Esophagus muscularis mucosa (tissue), 4 donors: ENCODE measurements at regions not wholly inside any gene's neighbourhood (a gene's known extent, or its start where the extent isn't known, plus 50 kb on each side); places are given as distances from the start of the nearest gene placed in this dataset.

Experiments used
- DNase-seq: peaks from one replicate; pipeline ENCODE4 v3.0.0-alpha.2; 2017; ENCODE audit errors: extremely low spot score
- H3K27ac ChIP-seq, 4 donors: fragments of 200-600 bp; sonication (generic); replicated peaks in 1 of 4; 1 replicate in 3 of 4; 2 replicates in 1 of 4; pipeline ENCODE4 v1.5.1; 2016 to 2019; ENCODE audit warnings: mild to moderate bottlenecking in 1 of 4
- H3K27me3 ChIP-seq, 4 donors: fragments of 200-600 bp; sonication (generic); one replicate each; pipeline versions ENCODE4 v1.5.1 to v1.6.0; 2016 to 2019
- H3K36me3 ChIP-seq, 4 donors: fragments of 200-600 bp; sonication (generic); one replicate each; pipeline ENCODE4 v1.5.1; 2016 to 2019
- H3K4me1 ChIP-seq, 4 donors: fragments of 200-600 bp; sonication (generic); one replicate each; pipeline ENCODE4 v1.5.1; 2016 to 2019
- H3K4me3 ChIP-seq, 4 donors: fragments of 200-600 bp; sonication (generic); 1 replicate in 2 of 4; 2 replicates in 2 of 4; pipeline ENCODE4 v1.5.1; 2016 to 2019; ENCODE audit warnings: mild to moderate bottlenecking in 4 of 4, moderate library complexity in 1 of 4
- H3K9me3 ChIP-seq, 4 donors: fragments of 200-600 bp; sonication (generic); 1 replicate in 3 of 4; 2 replicates in 1 of 4; pipeline ENCODE4 v1.5.1; 2016 to 2019
- EP300 ChIP-seq: sonication (generic); formaldehyde crosslinking; IDR thresholded peaks from one replicate; pipeline ENCODE4 v1.6.1; 2017; ENCODE audit warnings: antibody characterized with exemption
- POLR2A ChIP-seq: fragments of 450-650 bp; IDR thresholded peaks from one replicate; pipeline ENCODE4 v1.6.1; 2017; ENCODE audit warnings: antibody characterized with exemption, moderate library complexity, mild to moderate bottlenecking, low read depth
- POLR2AphosphoS5 ChIP-seq, 2 donors: sonication (generic); formaldehyde crosslinking; IDR thresholded peaks; one replicate each; pipeline ENCODE4 v1.6.1; 2017; ENCODE audit warnings: antibody characterized with exemption in 2 of 2
- WGBS: methylation state at CpG from one replicate; pipeline ENCODE4 v1.1.5; 2018; 5-methylcytosine and 5-hydroxymethylcytosine counted together
- intact Hi-C: fragments of 100-400 bp; cut with DNase I; formaldehyde crosslinking; loops from one replicate; pipeline ENCODE4 v1.15.1; 2023
- TF ChIP-seq, protein P1 (sequence below), 3 experiments: fragments of 200-600 bp in 2 of 3; fragments of 450-650 bp in 1 of 3; sonication (generic) in 2 of 3; IDR thresholded peaks; one replicate each; pipeline ENCODE4 v1.5.1; 2017 to 2019; ENCODE audit warnings: antibody characterized with exemption in 3 of 3, mild to moderate bottlenecking in 2 of 3, moderate library complexity in 1 of 3

DNA sequence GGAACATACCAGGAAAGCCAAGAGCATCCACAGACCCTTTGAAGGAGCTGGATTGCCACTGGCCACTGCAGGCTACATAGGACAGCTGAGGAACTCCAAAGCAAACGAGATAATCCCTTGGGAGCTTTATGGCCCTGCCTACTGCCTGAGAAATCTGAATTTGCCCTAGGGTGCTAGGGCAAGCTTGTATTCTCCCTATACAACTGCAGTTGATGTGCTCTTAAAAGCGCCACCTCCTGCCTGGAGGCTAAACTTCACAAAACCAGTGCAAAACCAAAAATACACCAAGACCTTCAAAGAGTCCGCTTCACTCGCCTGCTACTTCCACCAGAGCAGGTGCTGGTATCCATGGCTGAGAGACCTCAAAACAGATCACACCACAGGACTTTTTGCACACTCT lies 99.6 kb upstream of the KRR1 start:
- intact Hi-C loops = no loop called here
- H3K27me3 ChIP-seq = no peaks in the 10 kb centered on the region
- peaks cover 0 to 7% (median 1%) of the 10 kb centered on the region in 4 donors for H3K4me1 ChIP-seq
- no peak for DNase-seq
- no peak for TF ChIP-seq POLR2A
- TF ChIP-seq EP300 = no peak
- no peak for TF ChIP-seq POLR2AphosphoS5 (IDR thresholded peaks at IDR 0.05)
- TF ChIP-seq, protein P1, sequence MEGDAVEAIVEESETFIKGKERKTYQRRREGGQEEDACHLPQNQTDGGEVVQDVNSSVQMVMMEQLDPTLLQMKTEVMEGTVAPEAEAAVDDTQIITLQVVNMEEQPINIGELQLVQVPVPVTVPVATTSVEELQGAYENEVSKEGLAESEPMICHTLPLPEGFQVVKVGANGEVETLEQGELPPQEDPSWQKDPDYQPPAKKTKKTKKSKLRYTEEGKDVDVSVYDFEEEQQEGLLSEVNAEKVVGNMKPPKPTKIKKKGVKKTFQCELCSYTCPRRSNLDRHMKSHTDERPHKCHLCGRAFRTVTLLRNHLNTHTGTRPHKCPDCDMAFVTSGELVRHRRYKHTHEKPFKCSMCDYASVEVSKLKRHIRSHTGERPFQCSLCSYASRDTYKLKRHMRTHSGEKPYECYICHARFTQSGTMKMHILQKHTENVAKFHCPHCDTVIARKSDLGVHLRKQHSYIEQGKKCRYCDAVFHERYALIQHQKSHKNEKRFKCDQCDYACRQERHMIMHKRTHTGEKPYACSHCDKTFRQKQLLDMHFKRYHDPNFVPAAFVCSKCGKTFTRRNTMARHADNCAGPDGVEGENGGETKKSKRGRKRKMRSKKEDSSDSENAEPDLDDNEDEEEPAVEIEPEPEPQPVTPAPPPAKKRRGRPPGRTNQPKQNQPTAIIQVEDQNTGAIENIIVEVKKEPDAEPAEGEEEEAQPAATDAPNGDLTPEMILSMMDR (IDR thresholded peaks at IDR 0.05) = no peak
- no peak overlapping the region for H3K4me3 ChIP-seq
- no peaks in the 10 kb centered on the region for H3K9me3 ChIP-seq
- no peak overlapping the region for H3K27ac ChIP-seq
- WGBS = 96% methylated on average over 3 of the region's 4 CpGs
- no peaks in the 10 kb centered on the region for H3K36me3 ChIP-seq

GRCh38 chr12:75606956-75607355 lies 95.5 kb upstream of the KRR1 start:
- DNase-seq = no peak
- 92% methylated on average over 3 of the region's 3 CpGs for WGBS
- intact Hi-C loops = no loop called here
- Histone ChIP-seq H3K27ac (no peak overlapping the region), H3K4me1 (peaks cover 0 to 9% (median 1%) of the 10 kb centered on the region in 4 donors), H3K4me3 (no peak overlapping the region), H3K27me3 (no peaks in the 10 kb centered on the region), H3K36me3 (no peaks in the 10 kb centered on the region), H3K9me3 (no peaks in the 10 kb centered on the region)
- TF ChIP-seq EP300 (no peak), POLR2A (no peak), POLR2AphosphoS5 (IDR thresholded peaks at IDR 0.05) (no peak)
- TF ChIP-seq, protein P1 (IDR thresholded peaks at IDR 0.05) = no peak

DNA sequence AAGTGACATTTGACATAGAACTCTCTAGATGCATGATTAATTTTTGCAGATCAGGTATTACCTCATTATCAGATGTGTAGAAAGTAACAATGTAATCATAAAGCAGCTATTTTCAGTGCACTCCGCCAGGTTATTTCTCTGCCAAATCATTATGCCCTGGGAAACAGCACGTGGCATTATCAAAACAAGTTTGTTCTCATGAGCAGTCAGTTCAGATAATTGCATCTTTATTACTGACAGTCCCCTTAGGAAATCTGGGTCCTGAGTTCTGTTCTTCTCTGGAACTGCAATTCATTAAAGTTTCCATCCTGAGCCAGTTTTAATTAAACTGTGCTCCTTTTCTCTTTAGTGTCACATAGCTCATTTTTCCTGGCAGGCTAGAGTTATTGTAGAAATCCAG lies 94.7 kb upstream of the KRR1 start:
- Histone ChIP-seq H3K27ac (no peak overlapping the region), H3K4me1 (peaks cover 0 to 9% (median 1%) of the 10 kb centered on the region in 4 donors), H3K36me3 (no peaks in the 10 kb centered on the region), H3K4me3 (no peak overlapping the region), H3K27me3 (no peaks in the 10 kb centered on the region), H3K9me3 (no peaks in the 10 kb centered on the region)
- 23% methylated on average over 2 of the region's 2 CpGs for WGBS
- intact Hi-C loops = no loop called here
- TF ChIP-seq EP300 = no peak
- TF ChIP-seq, protein P1 (IDR thresholded peaks at IDR 0.05) = no peak
- no peak for TF ChIP-seq POLR2A
- TF ChIP-seq POLR2AphosphoS5 (IDR thresholded peaks at IDR 0.05) = no peak
- no peak for DNase-seq

DNA sequence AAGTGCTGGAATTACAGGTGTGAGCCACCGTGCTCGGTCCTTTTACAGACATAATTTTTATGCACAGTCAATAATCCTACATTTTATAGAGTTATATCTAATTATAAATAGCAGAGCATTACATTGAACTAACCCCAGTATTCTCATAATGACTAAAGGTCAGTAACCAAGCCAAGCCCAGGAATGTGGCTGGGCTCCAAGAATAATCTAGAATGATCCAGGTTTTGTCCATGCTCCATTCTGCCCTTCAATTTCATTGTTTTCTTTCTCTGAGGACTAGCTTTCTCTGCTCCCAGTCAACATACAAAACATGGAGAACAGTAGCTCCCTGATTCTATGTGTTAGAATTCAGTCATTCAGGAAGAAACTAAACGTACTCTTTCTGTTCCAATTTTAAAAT lies 92.1 kb upstream of the KRR1 start:
- H3K36me3 ChIP-seq = no peaks in the 10 kb centered on the region
- H3K4me1 ChIP-seq = peaks cover 0 to 9% (median 1%) of the 10 kb centered on the region in 4 donors
- H3K4me3 ChIP-seq = no peak overlapping the region
- DNase-seq = no peak
- no peaks in the 10 kb centered on the region for H3K27me3 ChIP-seq
- TF ChIP-seq, protein P1 (IDR thresholded peaks at IDR 0.05) = no peak
- H3K9me3 ChIP-seq = no peaks in the 10 kb centered on the region
- intact Hi-C loops = no loop called here
- H3K27ac ChIP-seq = no peak overlapping the region
- WGBS = 86% methylated on average over 3 of the region's 3 CpGs

GRCh38 chr12:75602106-75602505 lies 90.7 kb upstream of the KRR1 start:
- no peak overlapping the region for H3K4me3 ChIP-seq
- no peaks in the 10 kb centered on the region for H3K36me3 ChIP-seq
- WGBS = 76% methylated on average over 4 of the region's 4 CpGs
- TF ChIP-seq POLR2AphosphoS5 (IDR thresholded peaks at IDR 0.05) = no peak
- TF ChIP-seq, protein P1 (IDR thresholded peaks at IDR 0.05) = no peak
- TF ChIP-seq POLR2A = no peak
- TF ChIP-seq EP300 = no peak
- H3K27me3 ChIP-seq = no peaks in the 10 kb centered on the region
- H3K9me3 ChIP-seq = no peaks in the 10 kb centered on the region
- H3K4me1 ChIP-seq = peaks cover 0 to 9% (median 1%) of the 10 kb centered on the region in 4 donors
- intact Hi-C loops = no loop called here
- DNase-seq = no peak
- no peak overlapping the region for H3K27ac ChIP-seq
